IMR-90 (cell line): ENCODE measurements at regions not wholly inside any gene's neighbourhood (a gene's known extent, or its start where the extent isn't known, plus 50 kb on each side); places are given as distances from the start of the nearest gene placed in this dataset.
A peak's percentile ranks its signal among the peaks of the same experiment; 100 is the strongest.

Experiments
- ATAC-seq: fragments of 200-7000 bp; cut with Tn5 transposase; 2 replicates; pipeline ENCODE4 v1.9.1; 2020; ENCODE audit warnings: low read depth, mild to moderate bottlenecking, moderate library complexity
- BruUV-seq: library from RNA; stranded (reverse); fragments of 400-500 nt; replicated peaks from 2 replicates; lab custom pipeline; 2021; lab: Mats Ljungman, UMichigan
- CTCF ChIA-PET: fragments of 300-600 bp; formaldehyde crosslinking; extraction: SDS; loops from one replicate; lab custom pipeline; 2021; ENCODE audit warnings: antibody characterized with exemption; lab: Yijun Ruan, JAX
- POLR2A ChIA-PET: fragments of 300-600 bp; sonication (Branson Sonifier 250); formaldehyde crosslinking; loops from one replicate; lab custom pipeline; 2022; ENCODE audit warnings: antibody characterized with exemption; ENCODE audit not compliant: unreplicated experiment; lab: Charles Lee
- DNase-seq: peaks from one replicate; pipeline ENCODE4 v3.0.0; 2013
- H2AFZ ChIP-seq: replicated peaks from 2 replicates; pipeline ENCODE3; 2013; ENCODE audit warnings: low read length, mild to moderate bottlenecking; ENCODE audit not compliant: poor library complexity
- H2AK5ac ChIP-seq: 2 replicates; pipeline ENCODE4 v1.6.1; 2013; ENCODE audit warnings: low read depth, low read length, inconsistent platforms
- H2AK9ac ChIP-seq: replicated peaks from 2 replicates; pipeline ENCODE3; 2013; ENCODE audit warnings: mild to moderate bottlenecking, low read depth, low read length, moderate library complexity; ENCODE audit not compliant: poor library complexity
- H2BK120ac ChIP-seq: 2 replicates; pipeline ENCODE4 v1.6.1; 2013; ENCODE audit warnings: low read depth, low read length, inconsistent platforms
- H2BK15ac ChIP-seq: 3 replicates; pipeline ENCODE4 v1.6.1; 2013; ENCODE audit warnings: low read depth, low read length, inconsistent platforms
- H2BK20ac ChIP-seq: 2 replicates; pipeline ENCODE4 v1.6.1; 2013; ENCODE audit warnings: low read depth, mild to moderate bottlenecking, inconsistent platforms, low read length, moderate library complexity
- H2BK5ac ChIP-seq: 2 replicates; pipeline ENCODE4 v1.6.1; 2013; ENCODE audit warnings: mild to moderate bottlenecking, low read depth, low read length, inconsistent platforms; ENCODE audit not compliant: poor library complexity, severe bottlenecking
- H3K14ac ChIP-seq: replicated peaks from 2 replicates; pipeline ENCODE4 v1.6.1; 2013; ENCODE audit warnings: low read depth, low read length, inconsistent platforms
- H3K18ac ChIP-seq: 2 replicates; pipeline ENCODE4 v1.6.1; 2013; ENCODE audit warnings: low read depth, low read length, control low read depth
- H3K23ac ChIP-seq: 2 replicates; pipeline ENCODE4 v1.6.1; 2013; ENCODE audit warnings: low read depth, low read length, inconsistent platforms
- H3K27ac ChIP-seq: 2 replicates; pipeline ENCODE4 v1.5.1; 2013; ENCODE audit warnings: mild to moderate bottlenecking, control low read depth, low read length; ENCODE audit not compliant: insufficient read depth
- H3K27me3 ChIP-seq: 2 replicates; pipeline ENCODE4 v1.6.1; 2013; ENCODE audit warnings: low read length; ENCODE audit not compliant: control insufficient read depth, insufficient read depth
- H3K36me3 ChIP-seq: 2 replicates; pipeline ENCODE4 v1.6.1; 2013; ENCODE audit warnings: low read length, mixed read lengths; ENCODE audit not compliant: control insufficient read depth, insufficient read depth
- H3K4ac ChIP-seq: 2 replicates; pipeline ENCODE4 v1.6.1; 2013; ENCODE audit warnings: low read depth, low read length, inconsistent platforms
- H3K4me1 ChIP-seq: 2 replicates; pipeline ENCODE4 v1.6.1; 2013; ENCODE audit warnings: low read length, mixed read lengths; ENCODE audit not compliant: control insufficient read depth, insufficient read depth
- H3K4me2 ChIP-seq: 2 replicates; pipeline ENCODE4 v1.6.1; 2013; ENCODE audit warnings: low read depth, mild to moderate bottlenecking, control low read depth, low read length, moderate library complexity
- H3K4me3 ChIP-seq: 2 replicates; pipeline ENCODE4 v1.5.1; 2013; ENCODE audit warnings: low read depth, mild to moderate bottlenecking, control low read depth, low read length, moderate library complexity; ENCODE audit not compliant: insufficient read depth
- H3K56ac ChIP-seq: 2 replicates; pipeline ENCODE4 v1.6.1; 2013; ENCODE audit warnings: low read length, inconsistent platforms; ENCODE audit not compliant: insufficient read depth; ENCODE audit errors: extremely low read depth
- H3K79me1 ChIP-seq, 2 experiments: 2 replicates each; pipeline ENCODE4 v1.6.1; 2013; ENCODE audit warnings: low read length in 2 of 2, inconsistent platforms in 1 of 2, low read depth in 1 of 2
- H3K9ac ChIP-seq: 2 replicates; pipeline ENCODE4 v1.6.1; 2013; ENCODE audit warnings: low read depth, low read length, control low read depth
- H3K9me1 ChIP-seq: 2 replicates; pipeline ENCODE4 v1.6.1; 2013; ENCODE audit warnings: low read length, inconsistent platforms; ENCODE audit not compliant: insufficient read depth
- H3K9me3 ChIP-seq: 2 replicates; pipeline ENCODE4 v1.6.1; 2013; ENCODE audit warnings: low read length; ENCODE audit not compliant: control insufficient read depth, insufficient read depth
- H4K20me1 ChIP-seq: 2 replicates; pipeline ENCODE4 v1.6.1; 2013; ENCODE audit warnings: low read length, inconsistent platforms; ENCODE audit not compliant: insufficient read depth
- H4K5ac ChIP-seq: 2 replicates; pipeline ENCODE4 v1.6.1; 2013; ENCODE audit warnings: mild to moderate bottlenecking, low read depth, low read length, control low read depth
- H4K8ac ChIP-seq, 2 experiments: 2 replicates each; pipeline ENCODE4 v1.6.1; 2013; ENCODE audit warnings: low read depth in 2 of 2, low read length in 2 of 2, control low read depth in 1 of 2, inconsistent platforms in 1 of 2
- H4K91ac ChIP-seq: 2 replicates; pipeline ENCODE4 v1.6.1; 2013; ENCODE audit warnings: low read depth, low read length, inconsistent platforms; ENCODE audit not compliant: insufficient read depth
- CEBPB ChIP-seq: IDR thresholded peaks from 2 replicates; pipeline ENCODE4 v1.6.1; 2012; ENCODE audit warnings: low read depth, low read length, improper control_type of control experiment
- MXI1 ChIP-seq: IDR thresholded peaks from 2 replicates; pipeline ENCODE4 v1.6.1; 2012; ENCODE audit warnings: low read depth, mild to moderate bottlenecking, low read length, moderate library complexity, borderline replicate concordance
- WGBS, 2 experiments: methylation state at CpG; one replicate each; pipeline versions ENCODE4 v1.1.5 to v1.1.7; 2013; ENCODE audit warnings: missing lambda C conversion rate in 2 of 2; ENCODE audit not compliant: insufficient read length in 1 of 2; ENCODE audit errors: extremely low coverage in 2 of 2; 5-methylcytosine and 5-hydroxymethylcytosine counted together
- dilution Hi-C: fragments of 300-500 bp; cut with HindIII; formaldehyde crosslinking; loops from one replicate; pipeline ENCODE4 v1.14.3; 2018; ENCODE audit warnings: low sequenced_read_pairs; ENCODE audit not compliant: unreplicated experiment
- in situ Hi-C: fragments of 300-500 bp; cut with MboI; formaldehyde crosslinking; loops from 3 replicates; pipeline ENCODE4 v1.14.3; 2019; ENCODE audit warnings: low sequenced_read_pairs, inconsistent platforms, mixed read lengths
- intact Hi-C: fragments of 100-400 bp; cut with micrococcal nuclease; formaldehyde crosslinking; loops from 2 replicates; pipeline ENCODE4 v1.10.0; 2022

- H2AK9ac ChIP-seq: no peak overlapping the region
- H4K91ac ChIP-seq: no peak overlapping the region
- no peak overlapping the region for H3K23ac ChIP-seq
- no peak overlapping the region for H3K18ac ChIP-seq
- H3K4me1 ChIP-seq: no peaks in the 10 kb centered on the region
- no peaks in the 10 kb centered on the region for H3K79me1 ChIP-seq
- H2AK5ac ChIP-seq: no peak overlapping the region
- no peak overlapping the region for H2BK120ac ChIP-seq
- H3K4me2 ChIP-seq: no peak overlapping the region
- no peak overlapping the region for H3K14ac ChIP-seq
- DNase-seq (no peak), ATAC-seq (no peak)
- no peak overlapping the region for H4K5ac ChIP-seq
- H3K36me3 ChIP-seq: no peaks in the 10 kb centered on the region
- H4K20me1 ChIP-seq: no peaks in the 10 kb centered on the region
- H3K27me3 ChIP-seq: no peaks in the 10 kb centered on the region
- CTCF ChIA-PET: no interaction called here
- intact Hi-C loops: no loop called here
- BruUV-seq: no TSS peak
- no peak overlapping the region for H2BK20ac ChIP-seq
- in situ Hi-C loops: no loop called here
- no peak overlapping the region for H3K9ac ChIP-seq
- no peak overlapping the region for H4K8ac ChIP-seq
- H3K27ac ChIP-seq: no peak overlapping the region
- H2BK5ac ChIP-seq: no peak overlapping the region
- H3K9me1 ChIP-seq: no peaks in the 10 kb centered on the region
- no CpG with 5 or more reads among the region's 4 CpGs for WGBS, 2 experiments
- no peak overlapping the region for H2AFZ ChIP-seq
- no peak overlapping the region for H3K4me3 ChIP-seq
- TF ChIP-seq CEBPB: 0 out of 2 replicates have a peak, but pooled peaks have one; percentile 3
- no peak for TF ChIP-seq MXI1
- no peak overlapping the region for H3K56ac ChIP-seq
- no peak overlapping the region for H2BK15ac ChIP-seq
- no peak overlapping the region for H3K4ac ChIP-seq
- POLR2A ChIA-PET: no interaction called here
- dilution Hi-C loops: no loop called here
- peaks cover 17% of the 10 kb centered on the region for H3K9me3 ChIP-seq
Measured at GRCh38 chr10:25683344-25683743, 250.7 kb upstream of the MYO3A start.
